H9 (cell line): ENCODE measurements at regions not wholly inside any gene's neighbourhood (a gene's known extent, or its start where the extent isn't known, plus 50 kb on each side); places are given as distances from the start of the nearest gene placed in this dataset.
A peak's percentile ranks its signal among the peaks of the same experiment; 100 is the strongest.

ENCODE experiments used
- DNase-seq: peaks from one replicate; pipeline ENCODE4 v3.0.0-alpha.2; 2017
- H2AFZ ChIP-seq: one replicate; pipeline ENCODE4 v1.6.1; 2013; ENCODE audit warnings: mild to moderate bottlenecking, low read length, control low read depth, moderate library complexity
- H2AK5ac ChIP-seq: 2 replicates; pipeline ENCODE4 v1.6.1; 2013; ENCODE audit warnings: low read length, control low read depth, mixed read lengths; ENCODE audit not compliant: insufficient read length
- H2BK120ac ChIP-seq: one replicate; pipeline ENCODE4 v1.6.1; 2013; ENCODE audit warnings: low read depth, mild to moderate bottlenecking, low read length, control low read depth, inconsistent platforms; ENCODE audit not compliant: poor library complexity, severe bottlenecking
- H2BK12ac ChIP-seq: 2 replicates; pipeline ENCODE4 v1.6.1; 2013; ENCODE audit warnings: low read length, control low read depth, mixed read lengths, low read depth; ENCODE audit not compliant: insufficient read length
- H2BK15ac ChIP-seq: 2 replicates; pipeline ENCODE4 v1.6.1; 2013; ENCODE audit warnings: low read depth, low read length, control low read depth
- H2BK20ac ChIP-seq: one replicate; pipeline ENCODE4 v1.6.1; 2013; ENCODE audit warnings: low read depth, mild to moderate bottlenecking, low read length, control low read depth, inconsistent platforms; ENCODE audit not compliant: poor library complexity, severe bottlenecking
- H2BK5ac ChIP-seq: 2 replicates; pipeline ENCODE4 v1.6.1; 2013; ENCODE audit warnings: low read length, control low read depth, mixed read lengths; ENCODE audit not compliant: insufficient read length
- H3K14ac ChIP-seq: 2 replicates; pipeline ENCODE4 v1.6.1; 2013; ENCODE audit warnings: low read length, control low read depth; ENCODE audit not compliant: insufficient read depth
- H3K18ac ChIP-seq: 2 replicates; pipeline ENCODE4 v1.6.1; 2013; ENCODE audit warnings: low read depth, mild to moderate bottlenecking, mixed read lengths, low read length, control low read depth; ENCODE audit not compliant: insufficient read length
- H3K23ac ChIP-seq: 2 replicates; pipeline ENCODE4 v1.6.1; 2013; ENCODE audit warnings: low read length, control low read depth, mixed read lengths, low read depth; ENCODE audit not compliant: insufficient read length
- H3K23me2 ChIP-seq: 2 replicates; pipeline ENCODE4 v1.6.1; 2013; ENCODE audit warnings: low read depth, mild to moderate bottlenecking, mixed read lengths, low read length, control low read depth; ENCODE audit not compliant: insufficient read length, poor library complexity, severe bottlenecking
- H3K27ac ChIP-seq: 2 replicates; pipeline ENCODE4 v1.5.1; 2013; ENCODE audit warnings: low read length, control low read depth, mixed read lengths, low read depth; ENCODE audit not compliant: insufficient read length
- H3K27me3 ChIP-seq: 2 replicates; pipeline ENCODE4 v1.6.1; 2013; ENCODE audit warnings: low read length, control low read depth, inconsistent platforms; ENCODE audit not compliant: insufficient read depth
- H3K4ac ChIP-seq: 2 replicates; pipeline ENCODE4 v1.6.1; 2013; ENCODE audit warnings: low read depth, mild to moderate bottlenecking, control low read depth, inconsistent platforms, low read length, moderate library complexity
- H3K4me1 ChIP-seq: 2 replicates; pipeline ENCODE4 v1.6.1; 2013; ENCODE audit warnings: low read length, control low read depth, inconsistent platforms; ENCODE audit not compliant: insufficient read depth
- H3K4me2 ChIP-seq: 2 replicates; pipeline ENCODE4 v1.6.1; 2013; ENCODE audit warnings: low read length, control low read depth, mixed read lengths; ENCODE audit not compliant: insufficient read length, insufficient read depth
- H3K56ac ChIP-seq: 2 replicates; pipeline ENCODE4 v1.6.1; 2013; ENCODE audit warnings: low read depth, mild to moderate bottlenecking, mixed read lengths, low read length, control low read depth; ENCODE audit not compliant: insufficient read length
- H3K79me1 ChIP-seq: 2 replicates; pipeline ENCODE4 v1.6.1; 2013; ENCODE audit warnings: low read depth, mild to moderate bottlenecking, moderate library complexity, low read length, control low read depth, inconsistent platforms; ENCODE audit not compliant: insufficient read depth, poor library complexity, severe bottlenecking
- H3K79me2 ChIP-seq: 2 replicates; pipeline ENCODE4 v1.6.1; 2013; ENCODE audit warnings: low read length, control low read depth, inconsistent platforms; ENCODE audit not compliant: insufficient read depth
- H3K9ac ChIP-seq: 2 replicates; pipeline ENCODE4 v1.6.1; 2013; ENCODE audit warnings: low read length, control low read depth, mixed read lengths; ENCODE audit not compliant: insufficient read length; ENCODE audit errors: extremely low read depth
- H3K9me3 ChIP-seq: one replicate; pipeline ENCODE4 v1.6.1; 2013; ENCODE audit warnings: low read depth, low read length, inconsistent platforms; ENCODE audit not compliant: control insufficient read depth
- H3T11ph ChIP-seq: one replicate; pipeline ENCODE4 v1.6.1; 2013; ENCODE audit warnings: mild to moderate bottlenecking, low read length, control low read depth, inconsistent platforms
- H4K20me1 ChIP-seq: one replicate; pipeline ENCODE4 v1.6.1; 2013; ENCODE audit not compliant: control insufficient read depth, insufficient read length, insufficient read depth
- H4K5ac ChIP-seq: 2 replicates; pipeline ENCODE4 v1.6.1; 2013; ENCODE audit warnings: low read depth, mild to moderate bottlenecking, mixed read lengths, low read length, control low read depth; ENCODE audit not compliant: insufficient read length
- H4K8ac ChIP-seq: replicated peaks from 2 replicates; pipeline ENCODE4 v1.6.1; 2013; ENCODE audit warnings: low read length, control low read depth, mixed read lengths, low read depth; ENCODE audit not compliant: insufficient read length
- H4K91ac ChIP-seq: 2 replicates; pipeline ENCODE4 v1.6.1; 2013; ENCODE audit warnings: low read depth, mild to moderate bottlenecking, moderate library complexity, mixed read lengths, low read length, control low read depth; ENCODE audit not compliant: insufficient read length
- H3K27ac Mint-ChIP-seq, 3 experiments: 2 replicates in 2 of 3; 3 replicates in 1 of 3; pipeline ENCODE4 v1.8.0; 2020 to 2021; ENCODE audit warnings: mixed read lengths in 3 of 3, mild to moderate bottlenecking in 1 of 3, moderate library complexity in 1 of 3
- H3K27me3 Mint-ChIP-seq: 2 replicates; pipeline ENCODE4 v1.8.0; 2021; ENCODE audit warnings: low read depth, mild to moderate bottlenecking, moderate library complexity, mixed read lengths
- H3K36me3 Mint-ChIP-seq, 3 experiments: 2 replicates in 2 of 3; 3 replicates in 1 of 3; pipeline ENCODE4 v1.8.0; 2020 to 2021; ENCODE audit warnings: low read depth in 3 of 3, mixed read lengths in 3 of 3; ENCODE audit not compliant: insufficient read depth in 1 of 3
- H3K4me1 Mint-ChIP-seq, 2 experiments: 2 replicates each; pipeline ENCODE4 v1.8.0; 2020; ENCODE audit warnings: mixed read lengths in 2 of 2
- H3K4me3 Mint-ChIP-seq, 2 experiments: 2 replicates in 1 of 2; 3 replicates in 1 of 2; pipeline ENCODE4 v1.8.0; 2020 to 2021; ENCODE audit warnings: mild to moderate bottlenecking in 2 of 2, mixed read lengths in 2 of 2, moderate library complexity in 1 of 2
- H3K9me3 Mint-ChIP-seq, 2 experiments: 2 replicates in 1 of 2; 3 replicates in 1 of 2; pipeline ENCODE4 v1.8.0; 2020; ENCODE audit warnings: mild to moderate bottlenecking in 2 of 2, mixed read lengths in 2 of 2, moderate library complexity in 1 of 2
- CTCF ChIP-seq: fragments of 200-600 bp; sonication (generic); conservative IDR thresholded peaks from 3 replicates; pipeline ENCODE4 v1.8.0; 2021; ENCODE audit warnings: antibody characterized with exemption, mild to moderate bottlenecking
- WGBS: extraction: QIAGEN DNeasy Blood & Tissue Kit; methylation state at CpG from one replicate; pipeline ENCODE4 v1.1.7; 2013; ENCODE audit warnings: missing lambda C conversion rate, low lambda C conversion rate, mixed read lengths; ENCODE audit not compliant: insufficient read length; ENCODE audit errors: extremely low coverage; 5-methylcytosine and 5-hydroxymethylcytosine counted together

DNA sequence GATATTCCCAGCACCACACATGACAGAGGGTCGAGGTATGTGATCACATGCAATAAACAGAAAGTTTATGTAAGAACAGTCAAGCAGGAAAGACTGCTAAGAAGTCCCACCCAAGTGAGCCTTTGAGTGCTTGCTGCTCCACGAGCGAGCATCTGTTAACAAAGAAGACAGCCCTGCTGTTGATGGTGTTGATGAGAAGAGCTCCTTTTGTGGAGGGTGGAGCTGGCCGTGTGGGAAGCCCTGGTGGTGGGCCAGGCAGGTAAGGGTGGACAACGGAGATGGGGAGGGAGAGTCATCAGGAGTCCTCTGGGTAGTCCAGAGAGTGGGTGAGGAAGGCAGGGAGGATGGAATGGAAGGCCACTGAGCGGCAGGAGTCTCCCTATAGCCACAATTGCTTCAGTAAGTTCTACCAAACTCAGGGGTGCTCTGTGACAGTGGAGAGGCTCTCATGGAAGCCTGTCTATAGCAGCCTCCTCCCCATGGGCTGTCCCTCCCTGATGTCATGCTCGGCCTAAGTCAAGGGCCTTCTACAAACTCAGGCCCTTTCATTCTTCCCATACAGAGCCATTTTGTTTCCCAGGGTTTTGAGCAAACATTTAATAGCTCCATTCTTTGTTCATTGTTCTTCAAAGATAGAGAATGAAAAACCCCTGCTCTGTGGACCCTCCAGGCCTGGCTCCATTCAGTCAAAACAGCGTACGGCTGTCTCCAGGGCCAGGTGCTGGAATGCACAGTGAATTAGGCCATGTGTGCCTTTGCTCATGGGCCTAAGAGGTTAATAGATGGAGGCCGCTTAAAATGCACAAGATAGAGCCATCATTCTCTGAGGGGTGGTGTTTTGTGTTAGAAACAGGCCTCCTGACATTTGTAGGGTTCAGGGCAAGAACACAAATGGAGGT lies 494.2 kb upstream of the RAB6C start:
- H3K79me1 ChIP-seq: no peaks in the 10 kb centered on the region
- H3K4ac ChIP-seq: no peak overlapping the region
- H3K56ac ChIP-seq: no peak overlapping the region
- H4K8ac ChIP-seq: no peak overlapping the region
- no peak overlapping the region for H2BK5ac ChIP-seq
- WGBS: no CpG with 5 or more reads among the region's 10 CpGs
- H3K14ac ChIP-seq: no peak overlapping the region
- no peaks in the 10 kb centered on the region for H3K9me3 ChIP-seq
- H3T11ph ChIP-seq: no peak overlapping the region
- H3K4me2 ChIP-seq: no peak overlapping the region
- H2AFZ ChIP-seq: no peak overlapping the region
- H3K4me1 Mint-ChIP-seq: peaks cover 3 to 4% of the 10 kb centered on the region in 2 experiments; a peak in 3 of 4 replicates
- H2BK20ac ChIP-seq: no peak overlapping the region
- H3K4me1 ChIP-seq: no peaks in the 10 kb centered on the region
- no peaks in the 10 kb centered on the region for H3K23me2 ChIP-seq
- H2AK5ac ChIP-seq: no peak overlapping the region
- no peak for DNase-seq
- TF ChIP-seq CTCF: no peak
- no peak overlapping the region for H4K5ac ChIP-seq
- H4K91ac ChIP-seq: no peak overlapping the region
- no peak overlapping the region for H2BK15ac ChIP-seq
- H3K23ac ChIP-seq: no peak overlapping the region
- H3K27ac ChIP-seq: no peak overlapping the region
- no peaks in the 10 kb centered on the region for H3K27me3 ChIP-seq
- H3K27ac Mint-ChIP-seq: peak overlapping the region in 1 of 3 experiments; percentile 57; a peak in 1 of 7 replicates
- H2BK12ac ChIP-seq: no peak overlapping the region
- H3K36me3 Mint-ChIP-seq: no peaks in the 10 kb centered on the region
- H2BK120ac ChIP-seq: no peak overlapping the region
- H3K9me3 Mint-ChIP-seq: no peaks in the 10 kb centered on the region
- H3K9ac ChIP-seq: no peak overlapping the region
- peaks cover 8% of the 10 kb centered on the region for H3K27me3 Mint-ChIP-seq
- no peak overlapping the region for H3K18ac ChIP-seq
- H3K79me2 ChIP-seq: no peaks in the 10 kb centered on the region
- H3K4me3 Mint-ChIP-seq: no peak overlapping the region
- no peaks in the 10 kb centered on the region for H4K20me1 ChIP-seq
